Natural killer cell (primary cell): ENCODE measurements at regions not wholly inside any gene's neighbourhood (a gene's known extent, or its start where the extent isn't known, plus 50 kb on each side); places are given as distances from the start of the nearest gene placed in this dataset.

Experiments used
- ATAC-seq, 3 donors: fragments of 150-1000 bp in 2 of 3; fragments of 200-7000 bp in 1 of 3; cut with Tn5 transposase; 1 replicate in 1 of 3; 2 replicates in 2 of 3; pipeline ENCODE4 v1.10.0; 2021; ENCODE audit warnings: mild to moderate bottlenecking in 2 of 3, moderate library complexity in 2 of 3
- DNase-seq, 2 donors: peaks; one replicate each; pipeline versions ENCODE4 v3.0.0 to v3.0.0-alpha.2; 2013 to 2021; ENCODE audit warnings: mixed read lengths in 1 of 2
- H3K27ac ChIP-seq: one replicate; pipeline ENCODE4 v1.5.1; 2013; ENCODE audit warnings: mild to moderate bottlenecking, low read length
- H3K27me3 ChIP-seq: one replicate; pipeline ENCODE4 v1.6.1; 2013; ENCODE audit warnings: low read length; ENCODE audit not compliant: control insufficient read depth, insufficient read depth
- H3K36me3 ChIP-seq: one replicate; pipeline ENCODE4 v1.6.1; 2013; ENCODE audit warnings: low read length; ENCODE audit not compliant: control insufficient read depth, insufficient read depth
- H3K4me1 ChIP-seq: one replicate; pipeline ENCODE4 v1.6.1; 2013; ENCODE audit warnings: low read length; ENCODE audit not compliant: control insufficient read depth, insufficient read depth
- H3K4me3 ChIP-seq: one replicate; pipeline ENCODE4 v1.5.1; 2013; ENCODE audit warnings: low read length
- H3K9me3 ChIP-seq: one replicate; pipeline ENCODE4 v1.6.1; 2013; ENCODE audit warnings: low read length; ENCODE audit not compliant: control insufficient read depth, insufficient read depth
- H3K27ac Mint-ChIP-seq, 2 donors: one replicate each; pipeline ENCODE4 v1.8.0; 2022; ENCODE audit warnings: mild to moderate bottlenecking in 2 of 2, mixed read lengths in 2 of 2, moderate library complexity in 1 of 2
- H3K27me3 Mint-ChIP-seq, 2 donors: one replicate each; pipeline ENCODE4 v1.8.0; 2022; ENCODE audit warnings: low read depth in 2 of 2, mixed read lengths in 2 of 2
- H3K36me3 Mint-ChIP-seq: one replicate; pipeline ENCODE4 v1.8.0; 2022; ENCODE audit warnings: mixed read lengths
- H3K4me1 Mint-ChIP-seq, 2 donors: one replicate each; pipeline ENCODE4 v1.8.0; 2022; ENCODE audit warnings: mixed read lengths in 2 of 2
- H3K4me3 Mint-ChIP-seq: one replicate; pipeline ENCODE4 v1.8.0; 2022; ENCODE audit warnings: mild to moderate bottlenecking, moderate library complexity, mixed read lengths
- H3K9me3 Mint-ChIP-seq, 2 donors: one replicate each; pipeline ENCODE4 v1.8.0; 2022; ENCODE audit warnings: mixed read lengths in 2 of 2
- CTCF ChIP-seq: fragments of 200-600 bp; IDR thresholded peaks from one replicate; pipeline ENCODE4 v1.8.0; 2022; ENCODE audit warnings: antibody characterized with exemption
- WGBS: methylation state at CpG from one replicate; pipeline ENCODE4 v1.1.7; 2013; ENCODE audit warnings: missing lambda C conversion rate; ENCODE audit not compliant: insufficient coverage; 5-methylcytosine and 5-hydroxymethylcytosine counted together
- intact Hi-C: fragments of 100-400 bp; cut with micrococcal nuclease; formaldehyde crosslinking; loops from one replicate; pipeline ENCODE4 v1.14.2; 2022

- H3K36me3 ChIP-seq, result no peaks in the 10 kb centered on the region
- intact Hi-C loops, result no loop called here
- no peak for DNase-seq
- no CpG with 5 or more reads among the region's 1 CpG for WGBS
- no peaks in the 10 kb centered on the region for H3K4me1 ChIP-seq
- TF ChIP-seq CTCF, result no peak
- H3K4me3 ChIP-seq, result no peak overlapping the region
- H3K9me3 Mint-ChIP-seq, result no peaks in the 10 kb centered on the region
- H3K27ac Mint-ChIP-seq, result no peak overlapping the region
- H3K27ac ChIP-seq, result no peak overlapping the region
- no peaks in the 10 kb centered on the region for H3K27me3 ChIP-seq
- no peaks in the 10 kb centered on the region for H3K4me1 Mint-ChIP-seq
- H3K27me3 Mint-ChIP-seq, result peaks cover 0 to 2% of the 10 kb centered on the region in 2 donors
- ATAC-seq, result no peak
- H3K36me3 Mint-ChIP-seq, result no peaks in the 10 kb centered on the region
- no peaks in the 10 kb centered on the region for H3K9me3 ChIP-seq
- no peak overlapping the region for H3K4me3 Mint-ChIP-seq
Observed at GRCh38 chr2:221002101-221002685, 569.9 kb downstream of the EPHA4 start.

- no peak for TF ChIP-seq CTCF
- Mint-ChIP-seq H3K27ac (no peak overlapping the region), H3K4me3 (no peak overlapping the region), H3K36me3 (no peaks in the 10 kb centered on the region), H3K4me1 (no peaks in the 10 kb centered on the region), H3K9me3 (no peaks in the 10 kb centered on the region), H3K27me3 (peaks cover 0 to 2% of the 10 kb centered on the region in 2 donors)
- ATAC-seq (no peak), DNase-seq (no peak)
- Histone ChIP-seq H3K9me3 (no peaks in the 10 kb centered on the region), H3K36me3 (no peaks in the 10 kb centered on the region), H3K27me3 (no peaks in the 10 kb centered on the region), H3K27ac (no peak overlapping the region), H3K4me1 (no peaks in the 10 kb centered on the region), H3K4me3 (no peak overlapping the region)
- intact Hi-C loops, result no loop called here
- WGBS, result 100% methylated on average over 1 of the region's 3 CpGs
Observed at GRCh38 chr2:221005338-221005737, 566.8 kb downstream of the EPHA4 start.

GRCh38 chr2:221006084-221006483 is 566.0 kb downstream of the EPHA4 start:
- DNase-seq (no peak), ATAC-seq (no peak)
- H3K4me3 ChIP-seq, result no peak overlapping the region
- no peak overlapping the region for H3K27ac Mint-ChIP-seq
- no peaks in the 10 kb centered on the region for H3K4me1 Mint-ChIP-seq
- no peaks in the 10 kb centered on the region for H3K4me1 ChIP-seq
- no peak overlapping the region for H3K4me3 Mint-ChIP-seq
- H3K27me3 ChIP-seq, result no peaks in the 10 kb centered on the region
- H3K27ac ChIP-seq, result no peak overlapping the region
- TF ChIP-seq CTCF, result no peak
- no peaks in the 10 kb centered on the region for H3K9me3 ChIP-seq
- peaks cover 0 to 5% of the 10 kb centered on the region in 2 donors for H3K27me3 Mint-ChIP-seq
- no peaks in the 10 kb centered on the region for H3K9me3 Mint-ChIP-seq
- H3K36me3 Mint-ChIP-seq, result no peaks in the 10 kb centered on the region
- H3K36me3 ChIP-seq, result no peaks in the 10 kb centered on the region
- intact Hi-C loops, result no loop called here

GRCh38 chr2:221016551-221016950 is 555.6 kb downstream of the EPHA4 start:
- Histone ChIP-seq H3K9me3 (no peaks in the 10 kb centered on the region), H3K4me3 (no peak overlapping the region), H3K27ac (no peak overlapping the region), H3K36me3 (no peaks in the 10 kb centered on the region), H3K4me1 (no peaks in the 10 kb centered on the region), H3K27me3 (no peaks in the 10 kb centered on the region)
- 90% methylated on average over 2 of the region's 2 CpGs for WGBS
- Mint-ChIP-seq H3K36me3 (no peaks in the 10 kb centered on the region), H3K27ac (no peak overlapping the region), H3K4me3 (no peak overlapping the region), H3K9me3 (no peaks in the 10 kb centered on the region), H3K4me1 (peaks cover 5% of the 10 kb centered on the region in 2 donors), H3K27me3 (no peaks in the 10 kb centered on the region)
- intact Hi-C loops, result no loop called here
- DNase-seq (no peak), ATAC-seq (no peak)
- TF ChIP-seq CTCF, result no peak
